DOHH2 (cell line): ENCODE measurements at regions not wholly inside any gene's neighbourhood (a gene's known extent, or its start where the extent isn't known, plus 50 kb on each side); places are given as distances from the start of the nearest gene placed in this dataset.

Experiments
- CTCF ChIP-seq: fragments of 200-600 bp; sonication (generic); IDR thresholded peaks from one replicate; pipeline ENCODE4 v1.5.1; 2014; ENCODE audit warnings: antibody characterized with exemption, mild to moderate bottlenecking, low read depth, low read length; ENCODE audit not compliant: poor library complexity, severe bottlenecking
- EZH2phosphoT487 ChIP-seq: fragments of 200-600 bp; sonication (generic); IDR thresholded peaks from 2 replicates; pipeline ENCODE4 v1.6.1; 2017; ENCODE audit warnings: borderline replicate concordance, mild to moderate bottlenecking, antibody characterized with exemption, low read length, moderate library complexity, mixed read lengths

- TF ChIP-seq CTCF (no peak), EZH2phosphoT487 (no peak)
Observed at GRCh38 chr15:93265111-93265556, 176.1 kb upstream of the RGMA start.
